ENCODE measurements at regions not wholly inside any gene's neighbourhood (a gene's known extent, or its start where the extent isn't known, plus 50 kb on each side); places are given as distances from the start of the nearest gene placed in this dataset.

GRCh38 chr2:41234093-41234492 lies 782.2 kb upstream of the SLC8A1 start:
- no peak overlapping the region for H2BK5ac ChIP-seq (ENCODE audit: low read length)
- no peak overlapping the region for H3K27ac ChIP-seq (replicated peaks; ENCODE audit: low read length)
- no peak overlapping the region for H3K4me3 ChIP-seq (ENCODE audit: low read length in 2 of 2)
- H2AFZ ChIP-seq (ENCODE audit: low read length): peak overlapping the region; percentile 68
- H3K27me3 ChIP-seq (ENCODE audit: control insufficient read depth in 3 of 3, insufficient read depth in 3 of 3, low read depth in 1 of 3, low read length in 3 of 3): no peaks in the 10 kb centered on the region
- H3K4ac ChIP-seq (ENCODE audit: low read length): no peak overlapping the region
- H2BK15ac ChIP-seq (ENCODE audit: low read length): no peak overlapping the region
- no peak overlapping the region for H3K23ac ChIP-seq (ENCODE audit: low read depth, low read length, poor library complexity)
- no peak overlapping the region for H2BK12ac ChIP-seq (ENCODE audit: low read length)
- H4K91ac ChIP-seq (ENCODE audit: low read depth, low read length, poor library complexity): no peak overlapping the region
- no peaks in the 10 kb centered on the region for H3K36me3 ChIP-seq (replicated peaks in 1 of 2; ENCODE audit: control insufficient read depth in 2 of 2, insufficient read depth in 2 of 2, low read length in 2 of 2)
- WGBS, 2 donors (ENCODE audit: extremely low coverage in 2 of 2, insufficient read length in 2 of 2, insufficient replicate concordance in 1 of 2): no CpG with 5 or more reads among the region's 1 CpG
- H4K8ac ChIP-seq (ENCODE audit: low read depth, low read length): no peak overlapping the region
- H3K9me3 ChIP-seq (replicated peaks in 1 of 2; ENCODE audit: control insufficient read depth in 2 of 2, insufficient read depth in 1 of 2, low read depth in 1 of 2, low read length in 2 of 2): no peaks in the 10 kb centered on the region
- H3K79me1 ChIP-seq (ENCODE audit: low read depth, low read length): no peaks in the 10 kb centered on the region
- H2AK5ac ChIP-seq (ENCODE audit: low read depth, low read length): no peak overlapping the region
- H3K18ac ChIP-seq (ENCODE audit: low read length): no peak overlapping the region
- H3K4me2 ChIP-seq (ENCODE audit: insufficient read depth, low read length, poor library complexity, severe bottlenecking): no peak overlapping the region
- H3K14ac ChIP-seq (ENCODE audit: low read length): no peak overlapping the region
- peaks cover 2 to 4% of the 10 kb centered on the region in 2 donors for H3K4me1 ChIP-seq (ENCODE audit: control insufficient read depth in 2 of 2, insufficient read depth in 1 of 2, low read depth in 1 of 2, low read length in 2 of 2)
- H2BK120ac ChIP-seq (ENCODE audit: low read depth, low read length): no peak overlapping the region
- H3K9ac ChIP-seq (ENCODE audit: low read depth, low read length, poor library complexity): no peak overlapping the region
- DNase-seq (ENCODE audit: low spot score): no peak

DNA sequence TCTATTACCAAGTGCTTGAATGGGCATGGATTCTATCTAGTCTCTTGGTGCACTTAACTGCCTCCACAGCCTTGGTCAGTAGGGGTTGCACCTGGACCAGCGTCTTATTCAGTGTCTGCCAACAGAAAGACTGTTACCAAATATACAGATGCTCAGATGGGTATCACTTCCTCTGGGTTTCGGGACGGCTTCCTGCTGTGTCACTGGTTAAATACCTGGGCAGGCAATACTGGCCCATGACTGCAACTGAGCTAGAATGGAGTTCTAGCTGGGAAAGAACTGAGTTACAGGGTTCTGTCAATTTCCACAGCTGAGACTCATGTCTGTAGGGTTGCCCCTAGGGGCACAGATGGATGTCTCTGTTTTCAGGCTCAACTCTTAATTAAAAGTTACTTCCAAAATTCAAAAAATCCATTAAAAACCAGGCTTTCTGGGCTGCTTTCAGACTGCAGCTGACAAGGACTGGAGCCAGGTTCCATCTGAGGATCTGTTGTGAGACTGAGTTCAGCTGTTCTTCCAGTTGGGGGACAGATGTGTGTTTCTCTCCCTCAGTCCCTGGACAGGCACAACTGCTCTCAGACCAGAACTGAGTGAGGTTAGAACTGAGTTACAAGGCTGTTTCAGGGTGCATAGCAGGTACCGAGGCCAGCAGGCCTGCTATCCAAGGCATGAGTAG lies 789.6 kb upstream of the SLC8A1 start:
- H3K79me1 ChIP-seq (ENCODE audit: low read depth, low read length): no peaks in the 10 kb centered on the region
- no peak overlapping the region for H2BK120ac ChIP-seq (ENCODE audit: low read depth, low read length)
- H2BK12ac ChIP-seq (ENCODE audit: low read length): no peak overlapping the region
- H4K91ac ChIP-seq (ENCODE audit: low read depth, low read length, poor library complexity): no peak overlapping the region
- no peak overlapping the region for H2AK5ac ChIP-seq (ENCODE audit: low read depth, low read length)
- no peak overlapping the region for H3K27ac ChIP-seq (replicated peaks; ENCODE audit: low read length)
- H3K36me3 ChIP-seq (replicated peaks in 1 of 2; ENCODE audit: control insufficient read depth in 2 of 2, insufficient read depth in 2 of 2, low read length in 2 of 2): no peaks in the 10 kb centered on the region
- H3K4me1 ChIP-seq (ENCODE audit: control insufficient read depth in 2 of 2, insufficient read depth in 1 of 2, low read depth in 1 of 2, low read length in 2 of 2): no peaks in the 10 kb centered on the region
- no peak overlapping the region for H3K14ac ChIP-seq (ENCODE audit: low read length)
- no peak overlapping the region for H2BK15ac ChIP-seq (ENCODE audit: low read length)
- H3K4me2 ChIP-seq (ENCODE audit: insufficient read depth, low read length, poor library complexity, severe bottlenecking): no peak overlapping the region
- no peak overlapping the region for H3K4me3 ChIP-seq (ENCODE audit: low read length in 2 of 2)
- no peak overlapping the region for H2BK5ac ChIP-seq (ENCODE audit: low read length)
- no CpG with 5 or more reads among the region's 4 CpGs for WGBS, 2 donors (ENCODE audit: extremely low coverage in 2 of 2, insufficient read length in 2 of 2, insufficient replicate concordance in 1 of 2)
- no peak overlapping the region for H3K9ac ChIP-seq (ENCODE audit: low read depth, low read length, poor library complexity)
- H3K18ac ChIP-seq (ENCODE audit: low read length): no peak overlapping the region
- no peak overlapping the region for H3K23ac ChIP-seq (ENCODE audit: low read depth, low read length, poor library complexity)
- no peak for DNase-seq (ENCODE audit: low spot score)
- no peaks in the 10 kb centered on the region for H3K9me3 ChIP-seq (replicated peaks in 1 of 2; ENCODE audit: control insufficient read depth in 2 of 2, insufficient read depth in 1 of 2, low read depth in 1 of 2, low read length in 2 of 2)
- no peak overlapping the region for H4K8ac ChIP-seq (ENCODE audit: low read depth, low read length)
- no peak overlapping the region for H3K4ac ChIP-seq (ENCODE audit: low read length)
- H3K27me3 ChIP-seq (ENCODE audit: control insufficient read depth in 3 of 3, insufficient read depth in 3 of 3, low read depth in 1 of 3, low read length in 3 of 3): no peaks in the 10 kb centered on the region
- no peak overlapping the region for H2AFZ ChIP-seq (ENCODE audit: low read length)

DNA sequence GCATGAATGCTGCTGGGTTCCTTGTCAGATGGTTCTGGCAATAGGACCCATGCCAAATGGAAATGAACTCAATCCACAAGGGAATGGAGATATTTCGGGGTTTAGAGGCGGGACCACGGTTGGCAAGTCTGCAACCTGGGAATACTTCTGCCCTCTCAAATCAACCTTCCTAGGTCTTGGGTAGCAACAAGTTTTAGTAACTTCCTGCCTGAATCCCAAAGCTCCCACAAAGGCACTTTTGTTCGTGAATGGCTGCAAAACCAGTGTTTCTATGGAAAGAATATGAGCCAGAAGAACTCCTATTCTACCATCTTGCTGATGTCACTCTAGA lies 790.1 kb upstream of the SLC8A1 start:
- WGBS, 2 donors (ENCODE audit: extremely low coverage in 2 of 2, insufficient read length in 2 of 2, insufficient replicate concordance in 1 of 2): no CpG with 5 or more reads among the region's 4 CpGs
- Histone ChIP-seq H3K4me2 (ENCODE audit: insufficient read depth, low read length, poor library complexity, severe bottlenecking) (no peak overlapping the region), H2BK120ac (ENCODE audit: low read depth, low read length) (no peak overlapping the region), H3K79me1 (ENCODE audit: low read depth, low read length) (no peaks in the 10 kb centered on the region), H3K36me3 (replicated peaks in 1 of 2; ENCODE audit: control insufficient read depth in 2 of 2, insufficient read depth in 2 of 2, low read length in 2 of 2) (no peaks in the 10 kb centered on the region), H3K27ac (replicated peaks; ENCODE audit: low read length) (no peak overlapping the region), H3K18ac (ENCODE audit: low read length) (no peak overlapping the region), H3K14ac (ENCODE audit: low read length) (no peak overlapping the region), H4K8ac (ENCODE audit: low read depth, low read length) (no peak overlapping the region), H2BK5ac (ENCODE audit: low read length) (no peak overlapping the region), H3K23ac (ENCODE audit: low read depth, low read length, poor library complexity) (no peak overlapping the region), H2AFZ (ENCODE audit: low read length) (no peak overlapping the region), H4K91ac (ENCODE audit: low read depth, low read length, poor library complexity) (no peak overlapping the region), H3K9ac (ENCODE audit: low read depth, low read length, poor library complexity) (no peak overlapping the region), H2AK5ac (ENCODE audit: low read depth, low read length) (no peak overlapping the region), H3K9me3 (replicated peaks in 1 of 2; ENCODE audit: control insufficient read depth in 2 of 2, insufficient read depth in 1 of 2, low read depth in 1 of 2, low read length in 2 of 2) (no peaks in the 10 kb centered on the region), H3K4me1 (ENCODE audit: control insufficient read depth in 2 of 2, insufficient read depth in 1 of 2, low read depth in 1 of 2, low read length in 2 of 2) (no peaks in the 10 kb centered on the region), H3K27me3 (ENCODE audit: control insufficient read depth in 3 of 3, insufficient read depth in 3 of 3, low read depth in 1 of 3, low read length in 3 of 3) (no peaks in the 10 kb centered on the region), H3K4ac (ENCODE audit: low read length) (no peak overlapping the region), H2BK15ac (ENCODE audit: low read length) (no peak overlapping the region), H3K4me3 (ENCODE audit: low read length in 2 of 2) (no peak overlapping the region), H2BK12ac (ENCODE audit: low read length) (no peak overlapping the region)
- no peak for DNase-seq (ENCODE audit: low spot score)

DNA sequence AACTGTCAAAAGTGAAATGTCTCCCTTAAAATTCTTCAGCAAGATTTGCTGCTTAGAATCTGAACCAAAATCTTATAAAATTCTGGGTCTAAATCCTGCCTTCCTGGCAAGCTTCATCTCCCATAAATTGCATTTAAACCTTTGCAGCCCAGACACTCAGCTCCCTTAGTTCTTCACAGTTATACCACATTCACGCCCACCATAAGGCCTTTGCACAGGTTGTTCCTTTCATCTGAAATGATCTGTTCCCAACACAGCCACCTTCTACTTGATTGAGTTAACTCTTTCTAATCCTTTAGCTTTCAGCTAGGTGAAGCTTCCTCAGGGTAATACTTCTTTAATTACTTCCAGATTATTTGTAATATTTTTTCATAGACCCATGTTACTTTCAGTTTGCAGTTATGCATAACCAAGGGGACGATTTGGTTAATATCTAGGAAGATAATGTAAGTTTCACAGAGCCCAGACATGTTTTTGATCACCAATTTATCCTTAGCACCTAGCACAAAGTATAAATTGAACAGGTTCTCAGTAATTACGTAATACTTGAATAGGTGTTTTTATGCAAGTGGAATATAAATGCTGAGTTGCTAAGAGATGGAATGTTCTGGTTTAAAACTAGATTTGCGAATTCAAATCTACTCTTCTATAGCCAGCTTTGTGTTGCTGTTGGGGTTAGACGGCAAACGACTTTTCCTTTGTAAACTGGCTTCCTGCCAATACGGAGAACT lies 779.7 kb upstream of the PKDCC start:
- no CpG with 5 or more reads among the region's 7 CpGs for WGBS, 2 donors (ENCODE audit: extremely low coverage in 2 of 2, insufficient read length in 2 of 2, insufficient replicate concordance in 1 of 2)
- Histone ChIP-seq H3K36me3 (replicated peaks in 1 of 2; ENCODE audit: control insufficient read depth in 2 of 2, insufficient read depth in 2 of 2, low read length in 2 of 2) (no peaks in the 10 kb centered on the region), H3K4me2 (ENCODE audit: insufficient read depth, low read length, poor library complexity, severe bottlenecking) (no peak overlapping the region), H3K4ac (ENCODE audit: low read length) (no peak overlapping the region), H2BK5ac (ENCODE audit: low read length) (no peak overlapping the region), H3K23ac (ENCODE audit: low read depth, low read length, poor library complexity) (no peak overlapping the region), H2AFZ (ENCODE audit: low read length) (no peak overlapping the region), H2AK5ac (ENCODE audit: low read depth, low read length) (no peak overlapping the region), H3K27me3 (ENCODE audit: control insufficient read depth in 3 of 3, insufficient read depth in 3 of 3, low read depth in 1 of 3, low read length in 3 of 3) (no peaks in the 10 kb centered on the region), H4K91ac (ENCODE audit: low read depth, low read length, poor library complexity) (no peak overlapping the region), H4K8ac (ENCODE audit: low read depth, low read length) (no peak overlapping the region), H3K9ac (ENCODE audit: low read depth, low read length, poor library complexity) (no peak overlapping the region), H3K9me3 (replicated peaks in 1 of 2; ENCODE audit: control insufficient read depth in 2 of 2, insufficient read depth in 1 of 2, low read depth in 1 of 2, low read length in 2 of 2) (no peaks in the 10 kb centered on the region), H3K4me1 (ENCODE audit: control insufficient read depth in 2 of 2, insufficient read depth in 1 of 2, low read depth in 1 of 2, low read length in 2 of 2) (no peaks in the 10 kb centered on the region), H3K4me3 (ENCODE audit: low read length in 2 of 2) (no peak overlapping the region), H2BK12ac (ENCODE audit: low read length) (no peak overlapping the region), H2BK120ac (ENCODE audit: low read depth, low read length) (no peak overlapping the region), H3K27ac (replicated peaks; ENCODE audit: low read length) (no peak overlapping the region), H2BK15ac (ENCODE audit: low read length) (no peak overlapping the region), H3K79me1 (ENCODE audit: low read depth, low read length) (no peaks in the 10 kb centered on the region), H3K18ac (ENCODE audit: low read length) (no peak overlapping the region), H3K14ac (ENCODE audit: low read length) (no peak overlapping the region)
- no peak for DNase-seq (ENCODE audit: low spot score)
